ENCODE measurements at regions not wholly inside any gene's neighbourhood (a gene's known extent, or its start where the extent isn't known, plus 50 kb on each side); places are given as distances from the start of the nearest gene placed in this dataset.
"Not testable (repeated sequence)": the region's sequence is repeated elsewhere in the genome, so short reads cannot be mapped to it uniquely, and the experiment has no call there.

DNA sequence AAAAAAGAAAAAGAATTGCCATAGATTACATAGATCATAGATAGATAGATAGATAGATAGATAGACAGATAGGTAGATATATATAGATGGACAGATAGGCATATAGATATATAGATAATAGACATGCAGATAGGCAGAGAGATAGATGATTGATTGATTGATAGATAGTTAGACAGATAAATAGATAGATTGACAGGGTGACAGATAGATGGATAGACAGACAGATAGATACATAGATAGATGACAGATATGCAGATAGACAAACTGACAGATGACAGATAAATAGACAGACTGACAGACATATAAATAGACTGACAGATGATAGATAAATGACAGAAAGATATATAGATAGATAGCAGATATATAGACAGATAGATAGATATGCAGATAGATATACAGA is 474.0 kb downstream of the IRS2 start:
- no peak for DNase-seq

DNA sequence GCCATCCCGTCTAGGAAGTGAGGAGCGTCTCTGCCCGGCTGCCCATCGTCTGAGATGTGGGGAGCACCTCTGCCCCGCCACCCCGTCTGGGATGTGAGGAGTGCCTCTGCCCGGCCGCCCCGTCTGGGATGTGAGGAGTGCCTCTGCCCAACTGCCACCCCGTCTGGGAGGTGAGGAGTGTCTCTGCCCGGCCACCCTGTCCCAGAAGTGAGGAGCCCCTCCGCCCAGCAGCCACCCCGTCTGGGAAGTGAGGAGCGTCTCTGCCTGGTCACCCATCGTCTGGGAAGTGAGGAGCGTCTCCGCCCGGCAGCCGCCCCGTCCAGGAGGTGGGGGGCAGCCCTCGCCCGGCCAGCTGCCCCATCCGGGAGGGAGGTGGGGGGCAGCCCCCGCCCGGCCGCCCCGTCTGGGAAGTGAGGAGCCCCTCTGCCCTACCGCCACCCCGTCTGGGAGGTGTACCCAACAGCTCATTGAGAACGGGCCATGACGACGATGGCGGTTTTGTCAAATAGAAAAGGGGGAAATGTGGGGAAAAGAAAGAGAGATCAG is 474.9 kb downstream of the IRS2 start:
- DNase-seq, result not testable (repeated sequence)

DNA sequence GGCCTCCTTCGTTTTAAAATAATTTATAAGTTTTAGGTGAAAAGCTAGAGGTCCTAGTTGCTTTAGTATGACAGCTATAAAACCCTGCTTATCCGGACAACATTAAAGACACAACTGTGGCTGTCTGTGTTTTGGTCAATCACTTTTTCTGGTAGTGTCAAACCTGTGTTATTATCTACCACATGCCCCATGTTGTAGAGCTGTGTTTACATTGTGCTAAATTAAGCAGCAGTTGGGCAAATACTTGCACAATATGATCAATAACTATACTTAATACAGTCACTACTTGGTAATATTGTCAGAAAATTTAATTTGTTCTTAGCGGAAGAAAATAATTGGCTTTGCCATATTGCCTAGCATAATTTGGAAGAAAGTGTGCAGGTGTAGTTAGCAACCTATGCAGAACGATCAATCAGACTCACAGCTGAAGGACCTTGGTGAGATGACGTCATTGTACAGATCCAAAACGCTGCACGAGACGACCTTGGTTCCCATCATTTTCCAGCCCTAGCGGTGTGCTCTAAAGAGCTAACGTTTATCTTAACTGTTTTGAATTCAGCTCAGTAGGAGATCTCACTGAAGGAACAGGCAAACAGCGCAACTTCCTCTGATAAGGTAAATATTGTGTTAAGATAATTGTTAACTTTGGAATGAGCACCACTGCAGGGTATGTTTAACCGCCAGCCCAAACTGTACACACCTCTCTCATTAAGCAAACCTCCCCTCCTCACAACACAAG is 476.6 kb downstream of the IRS2 start:
- DNase-seq, result no peak

DNA sequence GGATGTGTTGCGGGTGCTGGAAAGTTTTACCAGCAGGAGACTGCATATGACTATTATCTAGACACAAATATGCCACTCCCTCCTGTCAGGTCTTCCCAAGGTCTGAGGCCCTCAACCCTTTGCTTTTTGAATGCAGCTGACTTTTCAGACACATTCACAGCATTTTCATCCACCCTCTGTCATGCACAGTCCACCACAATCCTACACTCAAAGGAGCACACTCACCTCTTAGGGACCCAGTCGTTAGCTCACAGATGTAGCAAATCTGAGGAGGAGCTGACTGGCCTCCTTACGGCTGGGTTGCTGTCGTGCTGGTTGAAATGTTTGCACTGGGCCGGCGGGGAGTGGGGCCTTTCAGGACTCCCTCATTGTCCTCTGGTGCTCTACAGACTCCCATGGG is 479.4 kb downstream of the IRS2 start:
- no peak for DNase-seq

DNA sequence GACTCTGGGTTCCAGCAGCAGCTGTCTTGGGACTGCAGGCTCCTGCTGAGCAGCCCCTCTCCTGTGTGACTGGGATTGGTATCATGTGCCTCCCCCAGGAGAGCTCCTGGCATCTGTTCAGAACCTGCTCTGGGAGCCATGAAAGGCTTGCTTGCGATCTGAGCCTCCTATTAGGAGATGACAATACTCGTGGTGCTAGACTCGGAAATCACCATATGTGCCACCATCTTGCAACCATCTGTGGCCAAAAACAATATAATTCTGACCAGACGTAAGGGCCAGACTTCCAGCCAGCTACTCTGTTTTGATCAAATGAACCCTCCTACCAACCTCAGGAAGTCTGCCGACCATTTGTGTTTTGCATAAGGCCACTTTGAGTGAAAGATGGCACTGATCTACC is 484.7 kb downstream of the IRS2 start:
- DNase-seq, result no peak

DNA sequence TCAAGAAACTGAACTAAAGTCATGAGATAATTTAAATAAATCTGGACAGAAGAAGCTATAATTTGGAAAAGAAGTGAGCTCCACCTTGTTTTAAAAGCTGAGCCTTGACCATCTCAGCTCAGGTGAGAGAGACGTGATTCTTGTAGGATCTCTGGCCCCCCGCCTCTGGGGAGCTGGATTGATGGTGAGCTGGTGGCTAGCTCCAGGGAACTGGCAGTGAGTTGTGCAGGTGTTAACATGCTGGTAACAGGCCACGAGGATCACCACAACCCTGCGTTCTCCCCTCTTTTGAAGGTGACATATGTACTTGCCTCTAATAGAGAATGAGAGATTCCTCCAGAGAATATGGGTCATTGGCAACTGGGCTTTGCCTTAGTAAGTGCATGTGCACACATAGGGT is 485.1 kb downstream of the IRS2 start:
- DNase-seq, result no peak

DNA sequence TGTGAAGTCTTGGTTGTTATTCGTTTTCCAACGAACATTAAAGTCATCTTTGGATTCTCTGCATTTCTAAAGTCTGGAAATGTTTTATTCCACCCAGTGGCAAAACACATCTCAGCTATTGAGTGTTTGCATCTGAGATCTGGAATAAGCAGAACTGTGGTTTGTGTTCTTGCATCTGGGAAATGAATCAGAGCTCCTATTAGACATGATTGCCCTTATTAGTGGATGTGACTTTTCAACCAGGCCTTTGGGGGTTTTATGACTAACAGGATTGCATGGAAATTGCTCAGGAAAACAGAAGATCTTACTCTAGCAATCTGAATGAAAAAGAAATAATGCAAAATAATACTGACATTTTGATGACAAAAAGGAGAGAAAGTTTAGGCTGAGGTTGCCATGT is 488.8 kb downstream of the IRS2 start:
- DNase-seq, result no peak

DNA sequence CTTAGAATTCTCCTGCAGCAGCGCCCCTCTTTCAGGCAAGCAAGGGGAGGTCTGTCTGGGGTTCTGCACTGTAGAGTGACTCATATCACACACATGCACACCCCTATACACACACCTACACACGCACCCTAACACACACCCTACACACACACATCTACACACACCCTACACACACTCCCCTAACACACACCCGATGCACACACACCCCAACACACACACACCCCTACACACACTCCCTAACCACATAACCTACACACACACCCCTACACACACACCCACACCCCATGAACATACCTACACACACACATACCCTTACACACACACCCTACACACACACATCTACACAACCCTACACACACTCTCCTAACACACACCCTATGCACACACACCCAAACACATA is 493.2 kb downstream of the IRS2 start:
- DNase-seq, result no peak

DNA sequence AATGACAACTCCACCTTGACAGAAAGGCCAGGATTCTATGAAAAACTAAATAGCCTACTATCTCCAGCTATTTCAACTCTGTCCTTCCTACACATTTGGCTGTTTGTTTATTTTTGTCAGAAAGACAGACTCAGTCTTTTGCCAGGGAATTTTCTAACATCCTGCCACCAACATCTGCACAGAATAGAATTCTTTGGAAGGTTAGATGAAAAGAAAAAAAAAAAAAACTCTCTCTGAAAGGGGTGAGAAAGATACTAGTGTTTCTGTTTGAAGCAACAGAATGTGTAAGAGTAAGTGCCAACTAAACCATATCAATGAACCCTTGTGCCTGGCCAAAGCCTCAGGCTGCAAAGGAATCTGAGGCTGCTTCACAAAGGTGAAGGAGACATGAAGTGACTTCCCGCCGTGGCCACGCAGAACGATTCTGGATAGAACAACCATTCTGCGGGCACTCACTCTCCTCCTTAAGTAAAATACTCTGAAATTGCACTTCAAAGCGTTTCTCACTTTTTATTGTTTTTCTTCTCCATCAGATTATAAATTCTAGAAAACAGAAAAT is 498.2 kb downstream of the IRS2 start:
- DNase-seq, result no peak

DNA sequence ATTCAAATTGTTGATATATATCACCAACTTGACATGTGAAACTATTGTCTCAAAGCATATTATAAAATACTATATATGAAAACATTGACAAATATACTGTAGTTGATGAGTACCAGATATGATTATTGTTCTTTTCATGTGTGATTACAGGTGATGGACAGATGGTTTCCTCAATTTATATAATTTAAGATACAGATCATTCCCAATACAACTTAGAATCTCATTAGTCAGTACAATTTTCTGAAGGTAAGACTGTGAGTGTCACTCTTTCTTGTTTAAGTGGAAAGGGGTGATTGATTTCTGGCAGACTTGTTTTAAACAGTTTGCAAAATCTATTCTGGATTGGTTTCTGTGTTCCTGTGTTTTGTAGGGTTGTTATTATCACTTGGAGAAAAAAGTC is 498.8 kb downstream of the IRS2 start:
- DNase-seq, result no peak

DNA sequence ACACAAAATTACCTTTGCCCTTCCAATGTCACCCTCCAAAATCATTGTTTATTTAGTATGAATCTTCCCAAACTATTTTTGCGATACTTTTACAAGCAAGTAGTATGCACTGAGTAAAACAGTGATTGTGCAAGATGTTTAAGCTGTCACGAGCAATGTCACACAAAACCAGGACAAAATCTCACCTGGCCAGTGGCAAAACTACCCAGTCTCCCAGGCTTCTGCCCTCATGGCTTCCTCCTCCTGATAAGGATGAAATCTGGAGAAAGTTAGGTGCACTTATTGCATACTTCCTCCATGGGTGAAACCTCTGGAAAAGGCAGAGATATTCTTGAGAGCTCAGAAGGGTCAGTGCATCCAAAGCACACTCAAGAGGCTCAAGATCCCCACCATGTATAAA is 500.8 kb downstream of the IRS2 start:
- no peak for DNase-seq

DNA sequence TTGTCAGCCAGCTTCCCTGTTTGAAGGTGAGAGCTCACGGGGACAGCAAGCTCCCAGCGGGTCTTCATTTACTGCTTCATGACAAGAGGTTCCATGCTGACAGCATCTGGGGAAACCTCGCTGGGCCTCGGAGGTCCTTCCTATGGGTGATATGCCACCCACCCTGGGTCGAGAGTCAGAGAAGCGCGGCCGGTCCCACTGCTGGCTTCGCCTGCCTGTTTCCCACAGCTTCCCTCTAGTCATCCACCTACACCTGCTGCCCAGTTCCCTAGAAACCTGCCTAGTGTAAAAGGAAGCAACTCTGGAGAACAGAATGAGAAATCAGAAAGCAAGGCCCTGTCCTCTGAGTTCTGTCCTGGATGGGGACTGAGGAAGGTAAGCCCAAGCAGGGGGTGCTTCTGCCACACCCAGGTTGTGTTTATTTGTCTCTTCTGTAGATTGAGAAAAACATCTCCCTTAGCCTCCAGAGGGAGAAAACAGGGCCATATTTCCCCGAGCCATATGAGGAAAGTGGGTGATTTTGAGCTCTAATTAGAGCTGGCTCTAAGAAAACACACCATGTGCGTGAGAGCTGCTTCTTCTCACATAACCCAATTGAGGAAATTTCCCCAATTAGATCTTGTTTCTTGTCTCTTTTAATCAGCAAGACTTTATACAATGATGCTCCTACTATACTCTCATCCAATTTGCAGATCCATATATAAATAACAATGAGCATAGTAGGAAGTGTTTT is 504.3 kb downstream of the IRS2 start:
- no peak for DNase-seq

DNA sequence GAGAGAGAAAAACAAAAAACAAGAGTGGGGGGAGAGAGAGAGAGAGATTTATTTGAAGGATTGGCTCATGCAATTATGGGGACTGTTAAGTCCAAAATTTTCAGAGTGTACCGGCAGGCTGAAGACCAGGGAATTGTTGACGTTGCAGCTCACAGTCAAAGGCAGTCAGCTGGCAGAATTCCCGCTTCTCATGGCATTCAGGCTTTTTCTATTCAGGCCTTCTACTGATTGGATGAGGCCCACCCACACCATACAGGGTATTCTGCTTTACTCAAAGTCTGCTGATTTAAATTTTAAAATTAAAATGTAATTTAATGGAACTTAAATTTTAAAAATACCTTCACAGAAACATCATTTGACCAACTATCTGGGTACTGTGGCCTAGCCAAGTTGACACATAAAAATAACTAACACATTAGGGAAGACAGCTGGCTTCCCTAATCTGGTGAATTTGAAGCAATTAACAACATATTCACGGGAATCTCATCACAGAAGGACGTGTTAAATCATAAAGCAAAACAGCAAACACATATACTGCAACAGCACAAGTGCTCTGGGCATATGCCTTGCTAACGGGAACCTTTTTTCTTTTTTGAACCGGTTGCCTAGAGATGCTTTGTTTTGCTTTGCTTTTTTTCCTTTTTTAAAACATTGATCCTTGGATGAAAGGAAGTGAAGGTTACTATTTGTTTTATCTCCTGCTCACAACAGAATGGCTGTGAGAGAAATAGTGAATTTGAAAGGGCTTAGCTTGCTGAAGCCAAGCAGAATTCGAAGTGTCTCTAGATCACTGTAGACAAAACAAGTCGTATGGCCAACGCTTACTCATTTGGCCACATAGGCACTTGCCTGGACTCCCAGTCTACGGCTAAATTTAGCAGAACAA is 505.1 kb downstream of the IRS2 start:
- DNase-seq, result no peak

DNA sequence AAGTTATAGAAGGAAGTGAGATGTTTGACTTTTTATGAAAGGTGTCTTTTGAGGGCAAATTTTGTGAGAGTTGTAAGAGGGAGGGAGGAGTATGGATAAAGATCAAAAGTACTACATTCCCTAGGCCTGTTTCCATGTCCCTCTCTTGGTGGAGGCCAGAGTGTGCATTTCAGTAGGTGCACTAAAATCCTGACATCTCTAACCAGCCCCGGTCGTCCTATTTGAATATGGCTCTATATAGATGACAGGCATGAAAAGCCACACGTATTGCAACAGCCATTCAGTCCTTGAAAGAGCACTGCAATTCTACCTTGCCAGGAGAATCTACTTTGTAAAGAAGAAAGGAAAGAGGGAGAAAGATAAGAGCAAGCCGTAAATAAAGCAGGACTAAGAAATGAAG is 510.1 kb downstream of the IRS2 start:
- no peak for DNase-seq

DNA sequence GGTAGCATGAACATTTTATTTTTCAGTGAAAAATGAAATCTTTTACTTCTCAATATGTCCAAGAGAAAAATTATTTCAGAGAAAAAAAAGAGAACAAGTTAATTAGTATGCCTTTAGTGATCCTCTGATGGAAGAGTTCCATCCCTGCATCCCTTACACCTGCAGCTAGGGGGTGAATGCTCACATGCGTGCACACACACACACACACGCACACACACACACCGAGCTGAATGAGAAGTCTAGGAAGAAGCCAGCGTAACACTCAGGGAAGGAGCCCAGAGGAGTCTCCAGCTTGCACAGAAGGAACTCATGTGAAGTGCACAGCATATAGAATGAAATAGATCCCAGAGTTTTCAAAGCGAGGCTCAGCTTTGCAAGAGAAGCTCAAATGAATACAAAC is 510.5 kb downstream of the IRS2 start:
- DNase-seq, result no peak

DNA sequence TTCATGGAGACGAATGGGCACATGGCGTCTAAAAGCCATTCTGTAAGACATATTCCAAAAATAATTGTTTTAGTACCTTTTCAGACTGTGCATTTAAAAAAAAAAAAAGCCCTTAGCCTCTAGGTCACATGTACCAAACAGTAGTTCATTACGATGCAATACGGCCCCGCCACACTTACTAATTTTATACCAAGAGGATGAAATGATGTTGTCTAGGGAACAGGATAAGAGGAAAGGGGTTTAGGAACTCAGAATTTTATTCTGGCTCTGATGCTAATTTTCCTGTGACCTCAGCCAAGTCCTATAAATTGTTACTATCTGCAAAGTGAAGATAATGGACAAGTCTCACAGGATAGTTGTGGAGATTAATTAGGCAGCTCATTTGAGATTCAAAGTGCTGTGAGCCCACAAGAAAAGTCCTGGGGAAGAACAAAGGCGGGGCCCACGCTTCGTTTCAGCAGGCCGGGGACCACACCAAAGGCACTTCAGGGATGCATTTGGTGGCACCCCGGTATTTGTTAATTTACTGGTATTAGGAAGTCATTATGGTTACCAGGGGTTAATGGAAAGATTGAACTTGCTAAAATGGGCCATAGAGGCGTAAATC is 511.1 kb downstream of the IRS2 start:
- DNase-seq, result no peak

DNA sequence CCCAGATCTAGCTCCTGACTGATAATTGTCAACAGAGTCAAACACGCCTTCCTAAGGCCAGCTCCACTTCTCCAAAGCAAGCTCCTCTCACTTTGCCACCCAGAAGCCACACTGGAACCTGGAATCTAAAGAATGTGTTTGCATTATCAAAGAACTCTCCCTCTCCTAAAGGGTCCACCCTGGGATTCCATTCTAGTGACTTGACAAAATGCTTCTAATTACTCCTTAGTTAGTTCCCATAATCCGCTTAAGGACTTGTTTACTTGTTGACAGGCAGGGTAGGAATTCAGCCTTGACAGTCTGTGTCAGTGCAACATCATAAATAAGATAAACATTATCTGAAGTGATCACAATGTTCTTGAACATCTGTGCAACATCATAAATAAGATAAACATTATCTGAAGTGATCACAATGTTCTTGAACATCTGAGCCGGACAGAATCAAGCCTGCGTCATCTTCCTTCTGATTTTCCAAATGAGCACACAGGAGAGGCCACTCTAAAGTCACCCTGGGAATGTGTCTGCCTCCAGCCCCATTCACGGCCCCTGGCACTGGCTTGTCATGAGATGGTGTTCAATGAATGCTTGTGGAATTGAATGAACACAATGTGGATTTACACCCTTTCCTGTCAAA is 512.1 kb downstream of the IRS2 start:
- DNase-seq, result no peak

DNA sequence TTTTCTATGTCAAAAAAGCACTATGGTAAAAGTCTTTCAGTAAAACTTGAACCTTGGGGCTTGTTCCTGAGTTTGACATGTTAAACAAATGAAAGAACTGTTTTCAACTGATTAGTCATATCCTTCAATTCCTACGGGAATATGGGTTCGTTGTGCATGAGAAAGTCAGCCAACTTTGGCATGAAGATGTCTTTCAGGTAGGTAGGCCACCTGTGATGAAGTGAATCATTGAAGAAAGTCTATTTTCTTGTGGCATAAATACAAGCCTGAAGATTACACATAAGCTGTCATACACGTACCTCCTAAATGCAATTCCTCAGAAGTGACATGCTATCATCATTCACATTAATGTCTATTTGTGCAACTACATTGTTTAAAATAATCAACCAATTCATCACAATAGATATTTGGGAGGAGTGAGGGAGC is 513.0 kb downstream of the IRS2 start:
- no peak for DNase-seq

DNA sequence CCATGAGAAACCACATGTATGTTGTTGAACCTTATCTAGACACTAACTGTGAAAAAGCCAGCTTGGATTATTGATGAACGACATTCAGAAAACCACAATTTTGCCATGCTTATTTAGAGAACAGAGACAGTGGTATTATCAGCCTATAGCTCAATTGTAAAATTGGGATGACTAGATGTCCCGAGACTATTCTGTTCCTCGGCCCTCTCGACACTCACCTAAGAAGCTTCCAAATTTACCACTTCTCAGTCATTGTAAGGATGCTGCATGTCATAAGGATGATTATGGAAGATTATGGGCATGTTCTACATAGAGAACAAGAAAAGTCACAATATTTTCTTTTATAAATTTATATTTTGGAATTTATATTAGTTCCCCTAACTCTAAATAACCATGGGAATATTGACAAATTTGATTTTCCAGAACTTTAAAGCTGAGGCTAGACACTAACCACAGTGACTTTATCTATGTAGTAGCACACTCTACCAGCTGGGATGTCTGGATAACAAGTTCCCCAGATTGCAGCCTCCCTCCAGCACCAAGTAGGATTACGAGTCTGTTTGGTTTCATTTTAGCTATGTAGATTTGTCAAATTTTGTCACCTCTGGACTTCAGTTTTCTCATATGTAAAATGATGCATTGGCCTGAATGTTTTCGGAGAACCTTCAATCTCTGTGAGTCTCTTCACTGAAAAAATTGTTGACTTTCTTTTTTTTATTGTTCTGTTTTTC is 513.6 kb downstream of the IRS2 start:
- no peak for DNase-seq

DNA sequence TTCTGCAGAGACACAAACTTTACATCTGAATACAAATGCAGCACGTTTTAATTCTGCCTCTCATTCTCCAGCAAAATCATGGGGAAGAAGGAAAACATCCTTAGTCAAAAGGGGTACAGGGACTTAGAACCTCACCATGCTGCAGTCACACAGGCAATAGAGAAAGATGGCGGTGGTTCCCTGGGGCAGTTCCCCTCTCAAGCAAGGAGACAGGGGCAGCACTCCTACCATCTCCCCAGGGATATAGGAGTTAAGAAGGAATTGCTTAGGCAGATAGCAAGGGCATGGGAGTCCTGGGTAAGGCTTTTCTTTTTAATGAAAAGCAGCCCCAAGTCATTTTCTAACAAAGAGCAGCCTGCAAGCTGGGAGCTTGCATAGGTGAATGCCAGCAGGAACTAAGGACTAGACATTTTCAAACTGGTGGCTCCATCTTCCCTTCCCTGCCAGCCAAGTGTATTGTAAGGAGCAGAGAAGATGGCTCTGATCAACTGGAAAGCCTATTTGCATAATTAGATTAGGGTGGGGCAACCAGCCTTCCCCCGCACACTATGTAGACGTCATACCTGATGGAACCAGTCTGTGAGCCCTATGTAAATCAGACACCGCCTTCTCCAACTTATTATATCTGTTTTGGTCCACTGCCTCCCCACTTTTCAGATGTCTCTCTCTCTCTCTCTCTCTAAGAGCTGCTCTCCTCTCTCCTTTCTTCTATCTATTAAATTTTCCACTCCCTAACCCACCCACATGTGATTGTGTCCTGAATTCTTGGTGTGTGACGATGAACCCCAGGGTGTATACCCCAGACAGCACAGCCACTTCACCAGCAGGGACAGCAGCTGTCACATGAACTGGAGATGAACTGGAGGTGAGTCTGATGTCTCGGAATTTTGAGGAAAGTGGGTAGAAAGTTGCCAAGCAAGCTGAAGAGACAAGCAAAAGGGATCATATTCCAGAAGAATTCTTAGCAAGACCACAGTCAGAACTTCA is 514.5 kb downstream of the IRS2 start:
- no peak for DNase-seq
